ENCODE measurements at regions not wholly inside any gene's neighbourhood (a gene's known extent, or its start where the extent isn't known, plus 50 kb on each side); places are given as distances from the start of the nearest gene placed in this dataset.
"Not testable (repeated sequence)": the region's sequence is repeated elsewhere in the genome, so short reads cannot be mapped to it uniquely, and the experiment has no call there.

GRCh38 chr12:74170645-74171477, 366.8 kb upstream of the ATXN7L3B start:
- DNase-seq: no peak

- no peak for DNase-seq
Observed at GRCh38 chr12:74171478-74171909, 366.1 kb upstream of the ATXN7L3B start.

- not testable (repeated sequence) for DNase-seq
Observed at GRCh38 chr12:74174961-74175360, 362.7 kb upstream of the ATXN7L3B start.

- DNase-seq: no peak
Observed at GRCh38 chr12:74185360-74185759, 352.3 kb upstream of the ATXN7L3B start.

- no peak for DNase-seq
Observed at GRCh38 chr12:74193191-74193590, 344.4 kb upstream of the ATXN7L3B start.

GRCh38 chr12:74204236-74204635, 333.4 kb upstream of the ATXN7L3B start:
- DNase-seq: no peak

GRCh38 chr12:74227846-74228545, 309.6 kb upstream of the ATXN7L3B start:
- no peak for DNase-seq

- no peak for DNase-seq
Observed at GRCh38 chr12:74229671-74230070, 308.0 kb upstream of the ATXN7L3B start.

GRCh38 chr12:74235342-74235741, 302.3 kb upstream of the ATXN7L3B start:
- DNase-seq: no peak

GRCh38 chr12:74241341-74241740, 296.3 kb upstream of the ATXN7L3B start:
- DNase-seq: no peak

- DNase-seq: no peak
Observed at GRCh38 chr12:74242088-74242487, 295.5 kb upstream of the ATXN7L3B start.

GRCh38 chr12:74245458-74245857, 292.2 kb upstream of the ATXN7L3B start:
- DNase-seq: no peak

GRCh38 chr12:74250891-74251290, 286.7 kb upstream of the ATXN7L3B start:
- no peak for DNase-seq

- not testable (repeated sequence) for DNase-seq
Observed at GRCh38 chr12:74253826-74254225, 283.8 kb upstream of the ATXN7L3B start.

- DNase-seq: no peak
Observed at GRCh38 chr12:74254784-74255183, 282.9 kb upstream of the ATXN7L3B start.

- no peak for DNase-seq
Observed at GRCh38 chr12:74259199-74259598, 278.4 kb upstream of the ATXN7L3B start.

GRCh38 chr12:74264692-74265091, 272.9 kb upstream of the ATXN7L3B start:
- no peak for DNase-seq

- DNase-seq: not testable (repeated sequence)
Observed at GRCh38 chr12:74269355-74269754, 268.3 kb upstream of the ATXN7L3B start.

GRCh38 chr12:74280156-74280655, 257.4 kb upstream of the ATXN7L3B start:
- no peak for DNase-seq

GRCh38 chr12:74281401-74282180, 256.0 kb upstream of the ATXN7L3B start:
- DNase-seq: not testable (repeated sequence)

GRCh38 chr12:74283646-74284045, 254.0 kb upstream of the ATXN7L3B start:
- no peak for DNase-seq

GRCh38 chr12:74285773-74286172, 251.9 kb upstream of the ATXN7L3B start:
- DNase-seq: no peak

- no peak for DNase-seq
Observed at GRCh38 chr12:74286254-74286653, 251.4 kb upstream of the ATXN7L3B start.

All from NCI-H446 (cell line).